GM23338 (cell line): ENCODE measurements at regions not wholly inside any gene's neighbourhood (a gene's known extent, or its start where the extent isn't known, plus 50 kb on each side); places are given as distances from the start of the nearest gene placed in this dataset.

Source experiments
- CREB1 ChIP-seq: fragments of 250-450 bp; sonication (Bioruptor Pico); IDR thresholded peaks from 2 replicates; pipeline ENCODE4 v1.5.0; 2020; ENCODE audit warnings: low read depth, mild to moderate bottlenecking, moderate library complexity
- EZH2 ChIP-seq: fragments of 200-600 bp; sonication (generic); IDR thresholded peaks from one replicate; pipeline ENCODE4 v1.8.0; 2017; ENCODE audit warnings: antibody characterized with exemption, mild to moderate bottlenecking, low read depth; ENCODE audit not compliant: unreplicated experiment
- EZH2phosphoT487 ChIP-seq: fragments of 200-600 bp; sonication (generic); IDR thresholded peaks from one replicate; pipeline ENCODE4 v1.8.1; 2018; ENCODE audit warnings: antibody characterized with exemption; ENCODE audit not compliant: unreplicated experiment
- JUNB ChIP-seq: IDR thresholded peaks from one replicate; pipeline ENCODE4 v1.6.1; 2016; ENCODE audit warnings: antibody characterized with exemption; ENCODE audit not compliant: unreplicated experiment
- NANOG ChIP-seq: IDR thresholded peaks from 2 replicates; pipeline ENCODE4 v1.6.1; 2016; ENCODE audit warnings: antibody characterized with exemption, borderline replicate concordance
- POLR2AphosphoS5 ChIP-seq: IDR thresholded peaks from 2 replicates; pipeline ENCODE4 v1.6.1; 2016; ENCODE audit warnings: antibody characterized with exemption, low read depth
- STAT1 ChIP-seq: IDR thresholded peaks from one replicate; pipeline ENCODE4 v1.6.1; 2016; ENCODE audit warnings: antibody characterized with exemption; ENCODE audit not compliant: unreplicated experiment
- ZNF114 ChIP-seq: fragments of 250-450 bp; sonication (Bioruptor Pico); IDR thresholded peaks from 2 replicates; pipeline ENCODE4 v1.5.0; 2020; ENCODE audit warnings: mild to moderate bottlenecking, moderate library complexity
- ZNF331 ChIP-seq: fragments of 250-450 bp; sonication (Bioruptor Pico); IDR thresholded peaks from 2 replicates; pipeline ENCODE4 v1.5.0; 2020; ENCODE audit warnings: low read depth, mild to moderate bottlenecking, moderate library complexity
- TF ChIP-seq, protein P1 (sequence below), 2 experiments: fragments of 200-600 bp in 1 of 2; sonication (generic) in 1 of 2; conservative IDR thresholded peaks; 2 replicates each; pipeline versions ENCODE4 v1.5.1 to v1.6.1; 2016 to 2017; ENCODE audit warnings: antibody characterized with exemption in 2 of 2, low read depth in 2 of 2, mild to moderate bottlenecking in 2 of 2, moderate library complexity in 1 of 2
- TF ChIP-seq, protein P2 (sequence below): IDR thresholded peaks from one replicate; pipeline ENCODE4 v1.6.1; 2018; ENCODE audit warnings: antibody characterized with exemption; ENCODE audit not compliant: unreplicated experiment
- TF ChIP-seq, protein P3 (sequence below): IDR thresholded peaks from 2 replicates; pipeline ENCODE4 v1.6.1; 2016; ENCODE audit warnings: antibody characterized with exemption
- TF ChIP-seq, protein P4 (sequence below): fragments of 250-450 bp; sonication (Bioruptor Pico); IDR thresholded peaks from 2 replicates; pipeline ENCODE4 v1.5.0; 2020; ENCODE audit warnings: mild to moderate bottlenecking, moderate library complexity

DNA sequence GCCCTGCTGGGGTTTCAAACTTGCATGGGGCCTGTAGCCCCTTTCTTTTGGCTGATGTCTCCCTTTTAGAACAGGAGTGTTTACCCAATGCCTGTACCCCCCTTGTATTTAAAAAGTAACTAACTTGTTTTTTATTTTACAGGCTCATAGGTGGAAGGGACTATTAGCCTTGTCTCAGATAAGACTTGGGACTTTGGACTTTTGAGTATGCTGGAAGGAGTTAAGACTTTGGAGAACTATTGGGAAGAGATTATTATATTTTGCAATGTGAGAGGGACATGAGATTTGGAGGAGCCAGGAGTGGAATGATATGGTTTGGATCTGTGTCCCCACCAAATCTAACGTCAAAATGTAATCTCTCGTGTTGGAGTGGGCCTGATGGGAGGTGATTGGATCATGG lies 314.9 kb upstream of the SP8 start:
- TF ChIP-seq EZH2 (no peak), POLR2AphosphoS5 (no peak), EZH2phosphoT487 (no peak), JUNB (no peak), NANOG (no peak), CREB1 (CRISPR knock-in tag) (no peak), ZNF331 (CRISPR knock-in tag) (no peak), STAT1 (no peak), ZNF114 (CRISPR knock-in tag) (no peak)
- TF ChIP-seq, protein P1, sequence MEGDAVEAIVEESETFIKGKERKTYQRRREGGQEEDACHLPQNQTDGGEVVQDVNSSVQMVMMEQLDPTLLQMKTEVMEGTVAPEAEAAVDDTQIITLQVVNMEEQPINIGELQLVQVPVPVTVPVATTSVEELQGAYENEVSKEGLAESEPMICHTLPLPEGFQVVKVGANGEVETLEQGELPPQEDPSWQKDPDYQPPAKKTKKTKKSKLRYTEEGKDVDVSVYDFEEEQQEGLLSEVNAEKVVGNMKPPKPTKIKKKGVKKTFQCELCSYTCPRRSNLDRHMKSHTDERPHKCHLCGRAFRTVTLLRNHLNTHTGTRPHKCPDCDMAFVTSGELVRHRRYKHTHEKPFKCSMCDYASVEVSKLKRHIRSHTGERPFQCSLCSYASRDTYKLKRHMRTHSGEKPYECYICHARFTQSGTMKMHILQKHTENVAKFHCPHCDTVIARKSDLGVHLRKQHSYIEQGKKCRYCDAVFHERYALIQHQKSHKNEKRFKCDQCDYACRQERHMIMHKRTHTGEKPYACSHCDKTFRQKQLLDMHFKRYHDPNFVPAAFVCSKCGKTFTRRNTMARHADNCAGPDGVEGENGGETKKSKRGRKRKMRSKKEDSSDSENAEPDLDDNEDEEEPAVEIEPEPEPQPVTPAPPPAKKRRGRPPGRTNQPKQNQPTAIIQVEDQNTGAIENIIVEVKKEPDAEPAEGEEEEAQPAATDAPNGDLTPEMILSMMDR (conservative IDR thresholded peaks at IDR 0.05; ENCODE audit: low read depth in 2 of 2): no peak
- TF ChIP-seq, protein P2, sequence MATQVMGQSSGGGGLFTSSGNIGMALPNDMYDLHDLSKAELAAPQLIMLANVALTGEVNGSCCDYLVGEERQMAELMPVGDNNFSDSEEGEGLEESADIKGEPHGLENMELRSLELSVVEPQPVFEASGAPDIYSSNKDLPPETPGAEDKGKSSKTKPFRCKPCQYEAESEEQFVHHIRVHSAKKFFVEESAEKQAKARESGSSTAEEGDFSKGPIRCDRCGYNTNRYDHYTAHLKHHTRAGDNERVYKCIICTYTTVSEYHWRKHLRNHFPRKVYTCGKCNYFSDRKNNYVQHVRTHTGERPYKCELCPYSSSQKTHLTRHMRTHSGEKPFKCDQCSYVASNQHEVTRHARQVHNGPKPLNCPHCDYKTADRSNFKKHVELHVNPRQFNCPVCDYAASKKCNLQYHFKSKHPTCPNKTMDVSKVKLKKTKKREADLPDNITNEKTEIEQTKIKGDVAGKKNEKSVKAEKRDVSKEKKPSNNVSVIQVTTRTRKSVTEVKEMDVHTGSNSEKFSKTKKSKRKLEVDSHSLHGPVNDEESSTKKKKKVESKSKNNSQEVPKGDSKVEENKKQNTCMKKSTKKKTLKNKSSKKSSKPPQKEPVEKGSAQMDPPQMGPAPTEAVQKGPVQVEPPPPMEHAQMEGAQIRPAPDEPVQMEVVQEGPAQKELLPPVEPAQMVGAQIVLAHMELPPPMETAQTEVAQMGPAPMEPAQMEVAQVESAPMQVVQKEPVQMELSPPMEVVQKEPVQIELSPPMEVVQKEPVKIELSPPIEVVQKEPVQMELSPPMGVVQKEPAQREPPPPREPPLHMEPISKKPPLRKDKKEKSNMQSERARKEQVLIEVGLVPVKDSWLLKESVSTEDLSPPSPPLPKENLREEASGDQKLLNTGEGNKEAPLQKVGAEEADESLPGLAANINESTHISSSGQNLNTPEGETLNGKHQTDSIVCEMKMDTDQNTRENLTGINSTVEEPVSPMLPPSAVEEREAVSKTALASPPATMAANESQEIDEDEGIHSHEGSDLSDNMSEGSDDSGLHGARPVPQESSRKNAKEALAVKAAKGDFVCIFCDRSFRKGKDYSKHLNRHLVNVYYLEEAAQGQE: no peak
- TF ChIP-seq, protein P3, sequence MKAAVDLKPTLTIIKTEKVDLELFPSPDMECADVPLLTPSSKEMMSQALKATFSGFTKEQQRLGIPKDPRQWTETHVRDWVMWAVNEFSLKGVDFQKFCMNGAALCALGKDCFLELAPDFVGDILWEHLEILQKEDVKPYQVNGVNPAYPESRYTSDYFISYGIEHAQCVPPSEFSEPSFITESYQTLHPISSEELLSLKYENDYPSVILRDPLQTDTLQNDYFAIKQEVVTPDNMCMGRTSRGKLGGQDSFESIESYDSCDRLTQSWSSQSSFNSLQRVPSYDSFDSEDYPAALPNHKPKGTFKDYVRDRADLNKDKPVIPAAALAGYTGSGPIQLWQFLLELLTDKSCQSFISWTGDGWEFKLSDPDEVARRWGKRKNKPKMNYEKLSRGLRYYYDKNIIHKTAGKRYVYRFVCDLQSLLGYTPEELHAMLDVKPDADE: no peak
- TF ChIP-seq, protein P4, sequence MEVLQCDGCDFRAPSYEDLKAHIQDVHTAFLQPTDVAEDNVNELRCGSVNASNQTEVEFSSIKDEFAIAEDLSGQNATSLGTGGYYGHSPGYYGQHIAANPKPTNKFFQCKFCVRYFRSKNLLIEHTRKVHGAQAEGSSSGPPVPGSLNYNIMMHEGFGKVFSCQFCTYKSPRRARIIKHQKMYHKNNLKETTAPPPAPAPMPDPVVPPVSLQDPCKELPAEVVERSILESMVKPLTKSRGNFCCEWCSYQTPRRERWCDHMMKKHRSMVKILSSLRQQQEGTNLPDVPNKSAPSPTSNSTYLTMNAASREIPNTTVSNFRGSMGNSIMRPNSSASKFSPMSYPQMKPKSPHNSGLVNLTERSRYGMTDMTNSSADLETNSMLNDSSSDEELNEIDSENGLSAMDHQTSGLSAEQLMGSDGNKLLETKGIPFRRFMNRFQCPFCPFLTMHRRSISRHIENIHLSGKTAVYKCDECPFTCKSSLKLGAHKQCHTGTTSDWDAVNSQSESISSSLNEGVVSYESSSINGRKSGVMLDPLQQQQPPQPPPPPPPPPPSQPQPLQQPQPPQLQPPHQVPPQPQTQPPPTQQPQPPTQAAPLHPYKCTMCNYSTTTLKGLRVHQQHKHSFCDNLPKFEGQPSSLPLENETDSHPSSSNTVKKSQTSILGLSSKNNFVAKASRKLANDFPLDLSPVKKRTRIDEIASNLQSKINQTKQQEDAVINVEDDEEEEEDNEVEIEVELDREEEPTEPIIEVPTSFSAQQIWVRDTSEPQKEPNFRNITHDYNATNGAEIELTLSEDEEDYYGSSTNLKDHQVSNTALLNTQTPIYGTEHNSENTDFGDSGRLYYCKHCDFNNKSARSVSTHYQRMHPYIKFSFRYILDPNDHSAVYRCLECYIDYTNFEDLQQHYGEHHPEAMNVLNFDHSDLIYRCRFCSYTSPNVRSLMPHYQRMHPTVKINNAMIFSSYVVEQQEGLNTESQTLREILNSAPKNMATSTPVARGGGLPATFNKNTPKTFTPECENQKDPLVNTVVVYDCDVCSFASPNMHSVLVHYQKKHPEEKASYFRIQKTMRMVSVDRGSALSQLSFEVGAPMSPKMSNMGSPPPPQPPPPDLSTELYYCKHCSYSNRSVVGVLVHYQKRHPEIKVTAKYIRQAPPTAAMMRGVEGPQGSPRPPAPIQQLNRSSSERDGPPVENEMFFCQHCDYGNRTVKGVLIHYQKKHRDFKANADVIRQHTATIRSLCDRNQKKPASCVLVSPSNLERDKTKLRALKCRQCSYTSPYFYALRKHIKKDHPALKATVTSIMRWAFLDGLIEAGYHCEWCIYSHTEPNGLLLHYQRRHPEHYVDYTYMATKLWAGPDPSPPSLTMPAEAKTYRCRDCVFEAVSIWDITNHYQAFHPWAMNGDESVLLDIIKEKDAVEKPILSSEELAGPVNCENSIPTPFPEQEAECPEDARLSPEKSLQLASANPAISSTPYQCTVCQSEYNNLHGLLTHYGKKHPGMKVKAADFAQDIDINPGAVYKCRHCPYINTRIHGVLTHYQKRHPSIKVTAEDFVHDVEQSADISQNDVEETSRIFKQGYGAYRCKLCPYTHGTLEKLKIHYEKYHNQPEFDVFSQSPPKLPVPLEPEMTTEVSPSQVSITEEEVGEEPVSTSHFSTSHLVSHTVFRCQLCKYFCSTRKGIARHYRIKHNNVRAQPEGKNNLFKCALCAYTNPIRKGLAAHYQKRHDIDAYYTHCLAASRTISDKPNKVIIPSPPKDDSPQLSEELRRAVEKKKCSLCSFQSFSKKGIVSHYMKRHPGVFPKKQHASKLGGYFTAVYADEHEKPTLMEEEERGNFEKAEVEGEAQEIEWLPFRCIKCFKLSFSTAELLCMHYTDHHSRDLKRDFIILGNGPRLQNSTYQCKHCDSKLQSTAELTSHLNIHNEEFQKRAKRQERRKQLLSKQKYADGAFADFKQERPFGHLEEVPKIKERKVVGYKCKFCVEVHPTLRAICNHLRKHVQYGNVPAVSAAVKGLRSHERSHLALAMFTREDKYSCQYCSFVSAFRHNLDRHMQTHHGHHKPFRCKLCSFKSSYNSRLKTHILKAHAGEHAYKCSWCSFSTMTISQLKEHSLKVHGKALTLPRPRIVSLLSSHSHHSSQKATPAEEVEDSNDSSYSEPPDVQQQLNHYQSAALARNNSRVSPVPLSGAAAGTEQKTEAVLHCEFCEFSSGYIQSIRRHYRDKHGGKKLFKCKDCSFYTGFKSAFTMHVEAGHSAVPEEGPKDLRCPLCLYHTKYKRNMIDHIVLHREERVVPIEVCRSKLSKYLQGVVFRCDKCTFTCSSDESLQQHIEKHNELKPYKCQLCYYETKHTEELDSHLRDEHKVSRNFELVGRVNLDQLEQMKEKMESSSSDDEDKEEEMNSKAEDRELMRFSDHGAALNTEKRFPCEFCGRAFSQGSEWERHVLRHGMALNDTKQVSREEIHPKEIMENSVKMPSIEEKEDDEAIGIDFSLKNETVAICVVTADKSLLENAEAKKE: no peak
